GM21526 (cell line): ENCODE measurements at regions not wholly inside any gene's neighbourhood (a gene's known extent, or its start where the extent isn't known, plus 50 kb on each side); places are given as distances from the start of the nearest gene placed in this dataset.

Experiments
- ATAC-seq: cut with Tn5 transposase; IDR thresholded peaks from one replicate; pipeline ENCODE4 v1.9.1; 2021; ENCODE audit warnings: moderate library complexity; ENCODE audit not compliant: unreplicated experiment, low FRiP score

GRCh38 chr4:151842430-151843079 lies 81.7 kb upstream of the GATB start:
- ATAC-seq, result no peak

- no peak for ATAC-seq
Observed at GRCh38 chr4:151841107-151841506, 80.3 kb upstream of the GATB start.

GRCh38 chr4:151835467-151835866 lies 74.7 kb upstream of the GATB start:
- no peak for ATAC-seq

GRCh38 chr4:151833174-151833573 lies 72.4 kb upstream of the GATB start:
- ATAC-seq, result no peak

- no peak for ATAC-seq
Observed at GRCh38 chr4:151831526-151831925, 70.7 kb upstream of the GATB start.

- no peak for ATAC-seq
Observed at GRCh38 chr4:151830168-151830567, 69.4 kb upstream of the GATB start.

- ATAC-seq, result no peak
Observed at GRCh38 chr4:151829309-151829708, 68.5 kb upstream of the GATB start.

- no peak for ATAC-seq
Observed at GRCh38 chr4:151824656-151825055, 63.8 kb upstream of the GATB start.

GRCh38 chr4:151822331-151822730 lies 61.5 kb upstream of the GATB start:
- ATAC-seq, result no peak

GRCh38 chr4:151820004-151820403 lies 59.2 kb upstream of the GATB start:
- ATAC-seq, result no peak

GRCh38 chr4:151811403-151811802 lies 50.6 kb upstream of the GATB start:
- no peak for ATAC-seq
